ENCODE measurements at regions not wholly inside any gene's neighbourhood (a gene's known extent, or its start where the extent isn't known, plus 50 kb on each side); places are given as distances from the start of the nearest gene placed in this dataset.
A peak's percentile ranks its signal among the peaks of the same experiment; 100 is the strongest.

DNA sequence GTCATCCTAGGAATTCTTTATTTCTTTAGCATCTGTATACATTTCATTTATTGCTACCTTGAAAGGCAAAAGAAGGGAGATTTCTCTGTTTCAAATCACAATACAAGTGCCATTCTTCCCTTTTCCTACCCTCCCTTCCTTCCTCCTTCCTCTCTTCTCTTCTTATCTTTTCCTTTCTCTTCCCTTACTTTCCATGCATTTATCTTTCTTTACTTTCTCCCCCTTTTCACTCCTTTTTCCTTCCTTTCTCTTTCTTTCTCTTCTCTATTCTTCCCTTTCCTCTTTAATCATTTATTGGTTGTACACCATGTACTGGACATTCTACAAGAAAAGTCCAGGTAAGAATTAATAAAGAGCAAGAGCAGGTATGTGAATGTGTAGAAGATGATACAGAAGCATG lies 251.0 kb upstream of the PEX5L start:
- no peak for DNase-seq

DNA sequence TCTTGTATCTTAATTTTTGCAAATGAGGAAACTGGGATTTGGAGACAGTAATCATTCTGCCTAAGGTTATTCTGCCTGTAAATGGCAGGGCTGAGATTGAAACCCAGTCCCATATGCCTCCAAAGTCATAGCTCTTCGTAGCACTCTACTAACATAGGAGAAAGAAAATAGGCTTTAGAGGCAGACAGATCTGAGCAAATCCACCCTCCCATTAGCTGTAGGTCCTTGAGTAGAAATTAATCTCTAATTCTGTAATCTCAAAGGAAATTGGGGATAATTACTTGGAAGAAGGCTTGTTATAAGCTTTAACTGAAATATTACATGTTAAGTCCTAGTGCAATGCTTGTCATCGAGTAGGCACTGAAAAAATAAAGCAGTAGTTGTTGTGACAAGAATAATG lies 252.1 kb upstream of the PEX5L start:
- DNase-seq, result no peak

DNA sequence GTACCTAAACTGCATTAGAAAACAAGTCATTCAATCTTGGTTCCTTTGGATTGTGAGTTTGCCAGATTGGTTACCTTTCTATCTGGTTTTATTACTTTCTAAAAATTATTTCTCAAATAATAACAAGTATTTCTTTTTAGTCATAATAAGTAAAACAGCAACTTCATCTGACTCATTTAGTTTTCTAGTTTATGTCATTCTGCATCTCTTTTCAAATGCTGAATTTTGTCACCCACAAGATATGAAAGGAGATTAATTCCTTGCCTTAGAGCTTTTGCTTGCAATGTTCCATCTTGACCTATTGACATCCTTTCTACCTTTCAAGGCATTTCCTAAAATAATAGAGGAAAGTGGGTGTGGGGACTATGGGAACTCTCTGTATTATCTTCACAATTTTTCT lies 253.6 kb upstream of the PEX5L start:
- DNase-seq, result no peak

DNA sequence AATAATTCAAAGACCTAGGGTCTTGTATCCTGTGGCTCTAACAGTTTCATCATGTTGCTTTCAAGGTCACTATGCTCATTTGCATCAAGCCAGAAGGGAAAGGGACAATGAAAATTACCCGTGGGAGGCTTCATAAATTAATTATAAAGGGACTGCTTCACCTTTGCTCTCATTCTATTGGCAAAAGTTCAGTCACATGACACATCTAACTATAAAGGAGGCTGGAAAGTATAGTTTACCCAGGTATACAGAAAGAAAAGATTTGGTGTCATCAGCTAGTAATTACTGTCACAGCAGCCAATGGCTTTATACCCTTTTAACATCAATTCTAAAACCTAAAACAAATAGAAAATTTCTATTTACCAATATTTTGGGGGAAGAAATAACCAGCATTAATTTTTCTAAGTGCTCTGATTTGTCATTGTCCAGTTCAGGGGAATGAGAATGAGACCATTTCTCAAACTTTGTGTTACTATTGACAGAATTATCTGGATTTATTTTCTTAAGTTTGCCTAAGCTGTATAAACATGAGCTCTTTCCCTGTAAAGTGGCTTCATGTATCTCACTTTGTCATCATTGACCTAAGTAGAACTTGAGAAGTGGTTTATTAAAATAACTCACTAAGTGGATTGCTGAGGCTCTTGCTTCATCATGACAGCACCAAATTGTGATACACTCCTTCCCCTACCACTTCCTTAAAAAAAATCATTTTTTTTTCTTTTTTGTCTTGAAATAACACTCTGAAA lies 257.7 kb upstream of the PEX5L start:
- no peak for DNase-seq

DNA sequence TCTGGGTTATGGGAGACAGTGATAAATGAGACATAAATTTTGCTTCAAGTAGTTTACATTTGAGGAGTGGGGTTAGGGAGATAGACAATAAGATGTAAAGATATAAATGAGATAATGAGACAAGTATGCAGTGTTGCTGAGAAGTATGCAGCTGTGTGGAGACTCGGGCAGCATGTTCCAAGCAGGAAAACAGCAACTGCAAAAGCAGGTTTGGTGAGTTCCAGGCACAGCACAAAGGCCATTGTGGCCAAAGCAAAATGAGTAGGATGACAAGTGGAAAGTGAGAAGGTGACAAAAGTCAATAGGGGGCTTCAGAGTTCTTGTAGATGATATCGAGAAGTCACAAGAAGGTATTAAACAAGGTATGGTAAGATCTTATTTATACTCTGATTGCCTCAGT lies 259.1 kb upstream of the PEX5L start:
- DNase-seq, result no peak

DNA sequence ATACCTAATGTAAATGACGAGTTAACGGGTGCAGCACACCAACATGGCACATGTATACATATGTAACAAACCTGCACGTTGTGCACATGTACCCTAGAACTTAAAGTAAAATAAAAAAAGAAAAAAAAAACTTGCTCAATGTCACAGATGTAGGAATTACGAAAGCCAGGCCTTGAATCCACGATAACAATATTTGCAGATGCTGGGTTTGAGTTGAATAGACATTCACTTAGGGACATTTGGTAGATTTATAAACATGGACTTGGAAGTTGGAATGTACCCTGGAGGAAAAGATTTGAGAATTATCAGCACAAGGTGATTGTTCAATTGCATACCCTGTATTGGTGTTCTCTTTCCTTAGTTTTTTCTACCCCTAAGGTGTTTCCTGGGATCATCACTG lies 260.2 kb upstream of the PEX5L start:
- no peak for DNase-seq

DNA sequence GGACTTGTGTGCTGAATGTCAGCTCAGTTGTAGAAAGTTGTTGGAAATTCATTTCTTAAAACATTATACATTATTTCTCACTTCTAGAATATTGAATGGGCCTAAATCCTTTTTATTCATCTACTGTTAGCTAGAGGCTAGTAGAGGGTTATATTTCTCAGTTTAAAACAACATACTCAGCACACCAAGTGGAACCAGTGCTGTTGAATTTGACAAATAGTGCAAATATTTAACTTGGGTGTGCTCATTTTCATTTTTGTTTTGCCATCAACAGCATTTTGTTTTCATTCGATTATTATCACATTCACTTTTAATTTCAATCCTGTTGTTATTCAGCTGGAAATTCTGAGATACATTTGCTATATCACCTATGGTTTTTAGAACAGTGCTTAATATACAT lies 269.4 kb upstream of the PEX5L start:
- no peak for DNase-seq

DNA sequence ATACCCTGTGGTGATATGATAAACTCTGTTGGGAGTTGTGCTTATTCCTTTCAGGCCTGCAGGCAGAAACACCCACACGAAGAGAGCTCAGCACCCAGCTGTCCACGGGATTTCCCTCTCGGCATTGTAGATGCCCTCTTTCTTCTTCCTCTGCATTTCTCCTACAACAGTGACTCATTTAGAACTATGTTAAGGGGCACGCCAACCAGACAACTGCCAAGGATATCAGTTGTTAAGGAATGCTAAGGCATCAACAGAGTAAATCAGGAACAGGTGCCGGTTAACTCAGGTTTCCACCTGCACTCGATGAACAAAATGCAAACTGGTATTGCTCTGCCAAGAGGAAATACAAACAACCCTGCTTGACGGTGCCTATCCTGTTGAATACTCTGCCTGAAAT lies 270.0 kb upstream of the PEX5L start:
- DNase-seq, result no peak

DNA sequence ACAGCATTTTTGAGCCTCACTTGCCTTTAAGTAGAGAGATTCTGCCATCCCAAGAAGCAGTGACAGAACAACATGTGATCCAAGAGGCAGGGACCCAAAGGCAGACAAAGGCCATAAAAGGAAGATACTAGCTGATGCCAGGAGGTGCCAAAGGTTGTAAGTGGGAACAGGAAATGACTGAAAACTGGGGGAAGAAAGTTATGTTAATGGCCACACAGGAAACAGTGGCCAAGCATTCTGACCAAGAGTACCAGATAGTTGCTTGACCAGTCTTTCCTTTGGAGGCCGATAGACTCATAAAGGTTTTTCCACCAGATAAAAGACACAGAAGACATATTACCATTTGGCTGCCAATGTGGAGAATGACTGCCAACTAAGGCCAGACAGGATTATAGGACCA lies 274.5 kb upstream of the PEX5L start:
- no peak for DNase-seq

DNA sequence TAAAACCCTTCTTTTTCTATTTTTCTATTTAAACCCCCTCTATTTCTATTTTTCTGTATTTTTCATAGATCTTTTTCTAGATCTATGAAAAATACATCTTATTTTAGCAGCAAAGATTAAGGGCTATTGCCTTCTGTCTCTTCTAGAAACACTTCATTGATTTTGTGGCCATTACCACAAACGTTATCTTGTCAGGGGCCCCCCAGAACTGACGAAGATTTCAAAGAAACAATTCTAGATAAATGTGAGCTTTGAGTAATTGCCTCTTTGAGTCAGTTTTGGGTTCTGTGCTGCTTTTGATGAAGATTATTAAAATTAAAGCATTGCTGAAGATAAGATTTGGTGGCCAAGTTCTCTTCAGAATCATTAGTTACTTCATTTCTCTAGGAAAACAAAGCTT lies 279.6 kb upstream of the PEX5L start:
- DNase-seq, result no peak

DNA sequence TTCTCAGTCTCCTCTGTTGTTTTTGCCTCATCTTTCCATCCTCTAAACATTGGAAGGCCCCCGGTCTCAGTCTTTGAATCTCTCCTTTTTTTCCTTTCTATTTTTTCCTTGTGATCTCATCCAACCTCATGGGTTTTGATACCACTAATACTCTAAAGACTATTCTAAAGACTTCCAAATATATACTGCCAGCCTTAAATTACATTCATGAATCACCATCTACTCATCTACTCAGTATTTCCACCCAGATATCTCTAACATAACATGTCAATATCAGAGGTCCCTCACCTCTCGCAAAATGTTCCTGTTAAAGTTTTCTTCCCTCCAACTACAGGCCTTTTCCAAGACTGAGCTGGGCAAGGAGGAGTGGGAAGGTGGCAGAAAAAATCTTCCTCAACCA lies 282.5 kb upstream of the TTC14 start:
- DNase-seq, result no peak

DNA sequence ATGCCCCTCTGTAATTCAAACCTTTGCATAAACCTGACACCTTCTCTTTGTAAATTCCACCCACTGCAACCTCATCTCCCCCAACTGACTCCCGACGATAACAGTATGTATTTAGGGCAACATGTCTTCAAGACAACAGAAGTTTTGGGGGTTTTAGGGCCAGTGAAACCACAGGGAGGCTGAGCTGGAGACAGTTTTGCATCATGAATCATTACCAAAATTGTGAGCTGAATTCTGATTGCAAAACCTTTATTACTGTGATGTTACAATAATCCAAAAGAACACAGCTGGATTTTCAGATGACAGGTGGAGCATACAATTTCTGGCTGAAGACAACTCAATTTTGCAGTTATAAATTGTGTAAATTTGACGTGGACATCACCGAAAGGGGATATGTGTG lies 281.3 kb upstream of the TTC14 start:
- DNase-seq, result no peak

DNA sequence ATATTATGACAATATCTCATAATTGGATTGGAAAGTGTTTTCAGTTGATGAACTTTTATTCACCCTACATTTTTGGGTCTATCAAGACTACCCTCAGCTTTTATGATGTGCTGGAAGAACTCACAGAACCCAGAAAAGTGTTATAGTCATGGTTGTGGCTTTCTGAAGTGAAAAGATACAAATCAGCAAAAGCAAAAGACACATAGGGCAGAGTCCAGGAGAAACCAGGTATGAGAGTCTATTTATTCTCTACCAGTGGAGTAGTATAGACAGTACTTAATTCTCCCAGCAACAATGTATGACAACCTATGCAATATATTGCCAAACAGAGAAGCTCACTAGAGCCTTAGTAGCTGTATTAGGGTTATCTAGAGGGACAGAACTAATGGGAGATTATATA lies 280.4 kb upstream of the TTC14 start:
- DNase-seq, result no peak

DNA sequence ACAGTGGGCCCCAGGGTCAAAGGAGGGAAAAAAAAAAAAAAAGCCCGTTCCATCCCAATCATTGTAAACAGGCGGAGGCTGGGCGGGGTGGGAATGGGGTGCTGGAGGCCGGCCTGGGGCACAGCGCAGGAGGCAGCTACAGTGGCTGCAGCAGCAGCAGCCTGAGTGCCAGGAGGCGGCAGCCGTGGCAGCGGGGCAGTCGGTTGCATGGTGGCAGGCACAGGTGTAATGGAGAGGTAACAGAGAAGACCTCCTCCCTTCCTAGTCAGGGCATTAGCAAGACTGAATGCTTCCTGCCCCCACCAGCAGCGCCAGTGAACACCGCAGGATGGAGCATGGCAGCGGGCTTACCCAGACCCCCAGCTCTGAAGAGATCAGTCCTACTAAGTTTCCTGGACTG lies 279.1 kb upstream of the TTC14 start:
- DNase-seq, result no peak

DNA sequence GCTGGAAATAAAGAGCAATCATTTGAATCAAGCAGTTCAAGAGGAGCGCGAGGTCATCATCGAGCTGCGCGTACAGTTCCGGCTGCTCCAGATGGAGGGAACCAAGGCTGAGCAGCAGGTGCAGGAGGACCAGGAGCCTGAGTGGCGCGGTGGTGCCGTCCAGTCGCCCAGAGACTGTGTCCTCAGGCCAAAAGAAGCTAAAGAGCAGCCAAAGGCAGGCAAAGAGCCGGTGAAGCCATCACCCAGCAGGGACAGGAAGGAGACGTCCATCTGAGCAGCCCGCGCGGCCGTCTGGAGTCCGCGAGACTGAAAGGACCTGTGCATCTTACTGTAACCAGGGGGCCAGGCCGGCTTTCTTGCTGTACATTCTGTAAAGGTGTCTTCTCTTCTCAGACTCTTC lies 277.2 kb upstream of the TTC14 start:
- no peak for DNase-seq

DNA sequence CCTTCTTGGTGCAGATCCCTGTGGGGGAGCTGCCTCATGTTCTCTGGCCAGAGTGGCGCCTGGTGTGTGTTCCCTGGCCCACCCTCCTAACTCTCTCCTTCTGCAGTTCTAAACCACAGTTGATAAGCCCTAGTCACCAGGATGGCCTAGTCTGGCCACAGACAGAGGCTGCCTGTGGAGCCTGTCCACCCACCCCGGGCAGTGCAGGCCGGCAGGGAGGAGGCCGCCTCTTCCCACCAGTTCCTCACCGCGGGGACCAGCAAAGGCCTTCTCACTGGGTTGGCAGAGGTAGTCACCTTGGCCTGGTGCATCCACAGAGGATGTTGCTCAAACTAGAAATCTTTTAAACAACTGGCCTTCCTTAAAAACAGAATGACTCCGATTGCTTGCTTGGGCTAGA lies 276.4 kb upstream of the TTC14 start:
- no peak for DNase-seq

DNA sequence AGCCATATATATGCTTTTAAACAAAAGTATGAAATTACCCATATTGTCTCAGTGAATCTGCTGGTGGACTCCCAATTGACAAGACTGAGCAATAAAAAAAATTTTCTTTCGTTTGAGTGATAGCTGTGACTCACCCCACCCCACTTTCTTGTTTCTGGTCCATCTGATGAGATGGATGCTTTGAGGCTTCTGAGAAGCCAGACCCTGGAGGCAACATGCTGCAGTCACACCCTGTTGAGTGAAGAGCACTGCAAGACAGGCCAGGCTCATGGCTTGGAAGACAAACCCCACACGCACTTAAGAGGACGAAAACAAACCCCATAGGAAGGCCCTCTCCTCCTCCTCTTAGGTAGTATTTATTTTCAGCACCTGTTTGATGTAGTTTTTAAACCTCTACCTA lies 276.0 kb upstream of the TTC14 start:
- no peak for DNase-seq

DNA sequence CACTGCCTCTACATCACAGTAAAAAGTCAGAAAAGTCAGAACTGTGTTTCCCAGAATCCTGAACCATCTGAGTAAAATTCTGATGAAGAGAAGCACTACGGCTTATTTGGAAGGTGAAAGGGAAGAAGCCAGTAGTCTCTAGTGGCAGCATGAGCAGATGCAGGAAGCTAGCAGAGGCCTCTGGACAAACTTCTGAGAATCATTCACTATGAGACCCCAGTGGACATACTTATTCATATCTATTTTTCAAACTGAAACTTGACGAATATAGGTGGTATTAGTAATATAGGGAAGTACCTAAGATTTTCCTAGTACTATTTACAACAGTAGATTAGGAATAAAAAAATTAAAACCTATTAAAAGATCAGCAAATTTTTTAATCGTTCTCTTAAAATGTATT lies 272.8 kb upstream of the TTC14 start:
- DNase-seq, result no peak

DNA sequence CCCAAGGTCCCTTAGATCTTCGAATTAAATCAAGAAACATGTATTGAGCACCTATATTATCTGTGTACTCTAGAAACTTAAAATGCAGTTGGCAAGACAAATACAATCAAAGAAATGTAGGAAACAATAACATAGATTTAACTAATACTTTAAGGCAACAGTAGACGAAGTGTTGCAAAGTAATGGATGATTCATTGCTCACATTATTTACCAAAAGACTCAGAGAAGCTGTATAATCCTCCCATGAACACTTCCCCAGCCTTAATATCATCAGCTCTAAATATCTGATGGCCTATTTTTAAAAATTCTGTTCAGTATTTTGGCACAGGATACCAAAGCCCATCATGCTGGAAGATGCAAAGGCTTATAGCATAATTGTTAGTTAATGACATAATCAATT lies 272.1 kb upstream of the TTC14 start:
- DNase-seq, result no peak

DNA sequence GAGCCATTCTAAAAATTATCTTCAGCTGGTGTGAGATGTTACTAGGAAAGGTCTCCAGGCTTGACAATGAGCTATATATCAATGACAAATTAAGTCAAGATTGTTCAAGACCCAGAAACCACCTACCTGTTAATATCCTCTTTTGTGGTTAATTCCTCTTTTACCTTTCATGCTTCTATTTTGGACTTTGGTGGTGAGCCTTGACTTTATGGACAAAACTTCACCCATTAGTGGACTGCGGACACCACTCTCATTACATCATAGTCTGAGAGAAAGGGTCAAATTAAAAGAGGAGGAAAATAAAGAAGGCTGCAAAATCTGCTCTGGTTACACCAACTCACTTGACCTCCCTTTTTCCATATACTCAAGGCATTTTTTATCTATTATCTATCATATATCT lies 271.5 kb upstream of the TTC14 start:
- DNase-seq, result no peak

DNA sequence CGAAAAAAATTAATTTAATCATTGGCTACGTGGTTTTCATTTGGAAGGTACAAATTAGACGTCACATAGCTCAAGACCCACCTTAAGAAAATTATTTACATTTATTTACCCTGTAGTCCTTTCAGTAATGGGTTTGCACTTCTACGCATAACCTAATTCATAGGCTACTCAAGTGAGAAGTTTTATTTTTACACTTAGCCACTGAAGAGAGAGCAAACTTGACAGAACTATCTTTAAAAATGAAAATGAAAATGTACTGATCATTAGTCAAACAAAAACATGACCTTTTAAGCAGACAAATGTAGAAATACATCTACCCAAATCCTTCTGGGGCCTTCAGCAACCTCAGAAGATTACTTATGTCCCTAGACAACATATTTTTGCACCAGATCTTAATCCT lies 269.4 kb upstream of the TTC14 start:
- DNase-seq, result no peak

DNA sequence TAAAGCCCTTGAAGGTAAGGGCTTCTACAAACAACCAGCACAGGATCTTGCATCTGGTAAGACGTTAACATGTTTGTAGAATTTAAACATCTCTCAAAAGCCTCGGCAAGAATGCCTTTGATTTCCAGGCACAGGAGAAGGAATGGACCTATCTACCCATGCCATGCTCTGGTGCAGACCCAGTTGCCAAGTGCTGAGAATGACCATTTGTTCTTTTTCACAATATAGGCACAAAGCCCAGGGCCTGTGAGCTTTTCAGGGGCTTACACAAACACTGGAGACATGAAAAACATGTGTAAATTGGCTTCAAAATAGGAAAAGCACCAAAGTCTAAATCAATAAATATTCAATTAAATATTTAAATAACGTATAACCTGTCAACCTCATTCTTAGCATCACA lies 266.9 kb upstream of the TTC14 start:
- DNase-seq, result peak in 7 of 14 donors; percentile 2 to 20 (median 15)

DNA sequence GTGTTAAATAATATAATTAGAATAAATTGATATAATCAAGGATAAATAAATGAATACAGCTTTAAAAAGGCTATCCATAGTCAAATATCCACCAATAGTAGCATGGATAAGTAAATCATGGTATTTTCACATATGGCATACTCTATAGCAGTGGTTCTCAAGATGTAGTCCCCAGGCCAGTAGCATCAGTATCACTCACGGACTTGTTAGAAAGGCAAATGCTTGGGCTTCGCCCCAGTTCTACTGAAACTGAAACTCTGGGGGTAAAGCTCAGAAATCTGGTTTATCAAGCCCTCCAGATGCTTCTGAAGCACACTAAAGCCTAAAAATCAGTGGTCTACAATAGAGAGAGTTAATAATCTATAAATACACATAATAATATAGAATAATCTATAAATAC lies 261.6 kb upstream of the TTC14 start:
- DNase-seq, result no peak

DNA sequence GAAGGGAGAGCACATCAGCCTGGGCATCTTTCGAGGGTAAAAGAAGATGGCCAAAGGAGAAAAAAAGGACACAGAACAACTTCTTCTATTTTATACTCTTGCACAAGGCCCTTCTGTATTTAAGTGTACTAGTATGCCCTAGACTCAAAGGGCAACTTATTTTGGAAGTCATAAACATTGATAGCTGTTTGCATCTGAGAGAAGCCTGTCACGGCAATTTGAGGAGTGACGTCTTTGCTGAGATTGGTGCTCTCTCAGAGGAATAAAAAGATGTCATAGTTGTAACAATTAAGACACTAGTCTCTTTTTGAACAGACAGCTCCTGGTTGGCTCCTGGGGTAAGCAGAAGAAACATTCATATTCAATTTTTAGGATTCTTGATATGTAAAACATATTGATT lies 260.4 kb upstream of the TTC14 start:
- no peak for DNase-seq

DNA sequence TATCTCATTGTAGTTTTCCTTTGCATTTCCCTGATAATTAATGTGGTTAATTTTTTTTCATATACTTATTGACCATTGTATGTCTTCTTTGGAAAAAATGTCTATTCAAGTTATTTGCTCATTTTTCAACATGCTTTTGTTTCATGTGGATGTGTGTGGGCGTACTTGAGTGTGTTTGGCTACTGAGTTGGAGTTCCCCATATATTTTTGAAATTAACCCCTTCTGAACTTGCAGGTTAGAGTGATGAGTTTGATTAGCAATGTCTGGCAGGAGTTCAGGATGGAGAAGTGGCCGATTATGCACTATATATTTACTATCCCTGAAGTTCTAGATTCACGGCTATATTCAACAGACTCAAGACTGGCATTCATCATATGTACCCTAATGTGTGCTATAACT lies 250.4 kb upstream of the TTC14 start:
- DNase-seq, result no peak

Measured in C1 segment of cervical spinal cord (tissue), 14 donors.